Lower lobe of right lung (tissue), 2 donors: ENCODE measurements at regions not wholly inside any gene's neighbourhood (a gene's known extent, or its start where the extent isn't known, plus 50 kb on each side); places are given as distances from the start of the nearest gene placed in this dataset.
"Not testable (repeated sequence)": the region's sequence is repeated elsewhere in the genome, so short reads cannot be mapped to it uniquely, and the experiment has no call there.

ENCODE experiments used
- ATAC-seq, 2 donors: fragments of 200-7000 bp; cut with Tn5 transposase; one replicate each; pipeline ENCODE4 v1.9.1; 2020 to 2022; ENCODE audit warnings: mild to moderate bottlenecking in 2 of 2, moderate library complexity in 2 of 2
- DNase-seq: peaks from one replicate; pipeline ENCODE4 v3.0.0-alpha.2; 2020
- H3K27ac ChIP-seq: fragments of 200-600 bp; one replicate; pipeline ENCODE4 v1.8.0; 2022
- H3K27me3 ChIP-seq: fragments of 200-600 bp; one replicate; pipeline ENCODE4 v1.8.0; 2022; ENCODE audit warnings: low read depth
- H3K36me3 ChIP-seq: fragments of 200-600 bp; one replicate; pipeline ENCODE4 v1.8.0; 2022; ENCODE audit warnings: mild to moderate bottlenecking
- H3K4me1 ChIP-seq: fragments of 200-600 bp; one replicate; pipeline ENCODE4 v1.8.0; 2022
- H3K4me3 ChIP-seq: fragments of 200-600 bp; one replicate; pipeline ENCODE4 v1.8.0; 2022; ENCODE audit warnings: mild to moderate bottlenecking
- H3K9me3 ChIP-seq: fragments of 200-600 bp; one replicate; pipeline ENCODE4 v1.8.0; 2022
- CTCF ChIP-seq: fragments of 200-600 bp; IDR thresholded peaks from one replicate; pipeline ENCODE4 v1.8.0; 2022; ENCODE audit warnings: antibody characterized with exemption, mild to moderate bottlenecking
- intact Hi-C: fragments of 100-400 bp; cut with DNase I; formaldehyde crosslinking; loops from one replicate; pipeline ENCODE4 v1.11.0; 2022
- donor health status: DM: no; HTN: yes; CAD: no; lungs with severe emphysema.

GRCh38 chr10:37067576-37067975 is 57.8 kb upstream of the ANKRD30A start:
- ATAC-seq: no peak
- TF ChIP-seq CTCF: no peak
- intact Hi-C loops: no loop called here
- Histone ChIP-seq H3K27ac (no peak overlapping the region), H3K36me3 (no peaks in the 10 kb centered on the region), H3K9me3 (no peaks in the 10 kb centered on the region), H3K4me3 (no peak overlapping the region), H3K27me3 (no peaks in the 10 kb centered on the region), H3K4me1 (no peaks in the 10 kb centered on the region)
- no peak for DNase-seq

GRCh38 chr10:37062296-37062695 is 63.1 kb upstream of the ANKRD30A start:
- H3K4me1 ChIP-seq, H3K4me3 ChIP-seq, ATAC-seq, H3K9me3 ChIP-seq, H3K27me3 ChIP-seq, H3K27ac ChIP-seq, intact Hi-C loops, DNase-seq, H3K36me3 ChIP-seq: not testable (repeated sequence)

GRCh38 chr10:37057261-37057660 is 68.1 kb upstream of the ANKRD30A start:
- Histone ChIP-seq H3K4me3 (no peak overlapping the region), H3K27ac (no peak overlapping the region), H3K36me3 (no peaks in the 10 kb centered on the region), H3K27me3 (no peaks in the 10 kb centered on the region), H3K4me1 (no peaks in the 10 kb centered on the region), H3K9me3 (no peaks in the 10 kb centered on the region)
- intact Hi-C loops: no loop called here
- no peak for ATAC-seq
- DNase-seq: no peak
- no peak for TF ChIP-seq CTCF

- intact Hi-C loops: no loop called here
- Histone ChIP-seq H3K4me3 (no peak overlapping the region), H3K4me1 (no peaks in the 10 kb centered on the region), H3K9me3 (no peaks in the 10 kb centered on the region), H3K27ac (no peak overlapping the region), H3K36me3 (no peaks in the 10 kb centered on the region), H3K27me3 (no peaks in the 10 kb centered on the region)
- ATAC-seq: no peak
- no peak for DNase-seq
- no peak for TF ChIP-seq CTCF
These were observed 71.9 kb upstream of the ANKRD30A start for GRCh38 chr10:37053476-37053875.

GRCh38 chr10:37049982-37050381 is 75.4 kb upstream of the ANKRD30A start:
- H3K4me1 ChIP-seq, H3K9me3 ChIP-seq, H3K4me3 ChIP-seq, intact Hi-C loops, H3K36me3 ChIP-seq, H3K27ac ChIP-seq, H3K27me3 ChIP-seq, ATAC-seq, DNase-seq: not testable (repeated sequence)

- H3K27me3 ChIP-seq, intact Hi-C loops, ATAC-seq, H3K36me3 ChIP-seq, H3K4me3 ChIP-seq, H3K27ac ChIP-seq, DNase-seq, H3K4me1 ChIP-seq, H3K9me3 ChIP-seq: not testable (repeated sequence)
These were observed 81.1 kb upstream of the ANKRD30A start for GRCh38 chr10:37044319-37044718.

GRCh38 chr10:37035853-37036252 is 89.5 kb upstream of the ANKRD30A start:
- ATAC-seq (no peak), DNase-seq (no peak)
- no peak overlapping the region for H3K27ac ChIP-seq
- H3K9me3 ChIP-seq: no peaks in the 10 kb centered on the region
- no peaks in the 10 kb centered on the region for H3K4me1 ChIP-seq
- no peak overlapping the region for H3K4me3 ChIP-seq
- no peaks in the 10 kb centered on the region for H3K36me3 ChIP-seq
- TF ChIP-seq CTCF: no peak
- no peaks in the 10 kb centered on the region for H3K27me3 ChIP-seq
- intact Hi-C loops: no loop called here
